ENCODE measurements at regions not wholly inside any gene's neighbourhood (a gene's known extent, or its start where the extent isn't known, plus 50 kb on each side); places are given as distances from the start of the nearest gene placed in this dataset.
"Not testable (repeated sequence)": the region's sequence is repeated elsewhere in the genome, so short reads cannot be mapped to it uniquely, and the experiment has no call there.

DNA sequence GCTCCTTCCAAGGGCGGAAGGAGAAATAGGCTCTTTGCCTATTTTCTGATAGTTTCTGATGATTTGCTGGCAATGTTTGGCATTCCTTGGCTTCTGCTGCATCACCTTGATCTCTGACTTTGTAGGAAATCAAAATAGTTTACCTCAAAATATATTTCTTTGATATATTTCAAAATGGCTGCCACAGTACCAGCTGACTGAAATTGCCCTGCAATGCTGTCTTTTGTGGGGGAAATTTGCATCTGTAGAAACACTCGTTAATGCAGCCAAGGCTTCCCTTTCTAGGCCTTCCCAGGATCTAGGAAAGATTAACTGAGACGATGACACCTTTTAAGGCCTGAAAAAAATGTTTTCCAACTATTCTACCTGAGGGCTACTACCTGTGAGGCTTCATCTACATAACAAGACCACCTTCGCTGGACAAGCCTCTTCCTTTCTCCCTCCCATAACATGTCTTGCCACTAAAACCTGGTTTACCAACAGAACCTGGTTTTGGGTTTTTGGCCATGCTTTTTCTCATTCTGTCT is 212.8 kb upstream of the SSTR1 start:
- TF ChIP-seq TAF1 (IDR thresholded peaks at IDR 0.05; ENCODE audit: borderline replicate concordance, low read depth, low read length) = no peak
- no peak for TF ChIP-seq POLR2AphosphoS5 (IDR thresholded peaks at IDR 0.05; ENCODE audit: low read depth, low read length)
- TF ChIP-seq POLR2A (IDR thresholded peaks at IDR 0.05; ENCODE audit: low read depth, low read length) = no peak

DNA sequence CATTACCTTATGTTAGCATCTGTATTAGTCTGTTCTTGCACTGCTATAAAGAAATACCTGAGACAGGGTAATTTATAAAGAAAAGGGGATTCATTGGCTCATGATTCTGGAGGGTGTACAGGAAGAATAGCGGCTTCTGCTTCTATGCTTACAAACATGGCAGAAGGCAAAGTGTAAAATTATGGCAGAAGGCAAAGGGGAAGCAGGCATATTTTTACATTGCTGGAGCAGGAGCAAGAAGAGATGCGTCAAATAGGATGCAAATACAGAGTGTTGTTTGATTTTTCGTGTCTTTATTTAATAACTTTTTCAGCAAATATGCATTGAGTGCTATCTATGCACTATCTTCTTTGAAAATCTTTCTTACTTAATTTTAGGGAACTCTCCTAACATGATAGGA is 210.7 kb upstream of the SSTR1 start:
- FAIRE-seq (no peak), DNase-seq (ENCODE audit: insufficient read length) (no peak)
- TF ChIP-seq POLR2A (IDR thresholded peaks at IDR 0.05; ENCODE audit: low read depth, low read length) (no peak), TAF1 (IDR thresholded peaks at IDR 0.05; ENCODE audit: borderline replicate concordance, low read depth, low read length) (no peak), POLR2AphosphoS5 (IDR thresholded peaks at IDR 0.05; ENCODE audit: low read depth, low read length) (no peak)

More for the DNA sequence above, 212.8 kb upstream of the SSTR1 start:
- FAIRE-seq (no peak), DNase-seq (ENCODE audit: insufficient read length) (no peak)

DNA sequence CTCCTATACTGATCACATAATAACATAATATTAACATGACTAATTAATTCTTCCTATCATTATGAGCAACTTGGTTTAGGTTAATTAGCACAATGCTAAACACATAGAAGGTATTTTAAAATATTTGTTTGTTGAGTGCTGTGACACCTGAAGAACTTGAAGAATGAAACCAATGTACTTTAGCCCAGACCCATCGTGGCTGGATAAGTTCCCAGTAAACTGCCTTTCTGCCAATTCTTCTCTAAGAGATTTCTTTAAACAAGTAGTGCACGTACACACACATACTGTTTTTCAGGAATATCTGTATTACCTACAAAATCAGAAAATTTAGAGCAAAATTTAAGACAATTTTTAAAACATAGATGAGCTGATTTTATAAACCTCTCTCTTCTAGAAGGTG is 207.4 kb upstream of the SSTR1 start:
- TF ChIP-seq POLR2AphosphoS5 (IDR thresholded peaks at IDR 0.05; ENCODE audit: low read depth, low read length) = no peak
- no peak for TF ChIP-seq POLR2A (IDR thresholded peaks at IDR 0.05; ENCODE audit: low read depth, low read length)
- no peak for TF ChIP-seq TAF1 (IDR thresholded peaks at IDR 0.05; ENCODE audit: borderline replicate concordance, low read depth, low read length)
- FAIRE-seq (no peak), DNase-seq (ENCODE audit: insufficient read length) (no peak)

DNA sequence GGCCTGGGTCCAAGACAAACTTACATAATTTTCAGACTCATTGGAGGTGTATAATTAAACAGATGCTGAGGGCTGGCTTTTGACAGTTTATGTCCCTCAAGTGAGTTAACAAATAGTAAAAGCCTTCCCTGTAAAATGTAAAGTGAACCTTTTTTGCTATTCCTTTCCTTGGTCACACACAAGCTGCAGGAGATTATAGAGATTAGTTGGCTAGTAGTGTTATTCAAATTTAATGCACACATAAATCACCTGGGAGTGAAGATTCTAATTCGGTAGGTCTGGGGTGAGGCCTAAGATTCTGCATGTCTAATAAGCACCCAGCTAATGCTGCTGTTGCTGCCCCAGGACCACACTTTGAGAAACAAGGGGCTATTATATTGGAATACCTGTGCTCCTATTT is 206.2 kb upstream of the SSTR1 start:
- FAIRE-seq (no peak), DNase-seq (ENCODE audit: insufficient read length) (no peak)
- TF ChIP-seq POLR2A (IDR thresholded peaks at IDR 0.05; ENCODE audit: low read depth, low read length) = no peak
- no peak for TF ChIP-seq TAF1 (IDR thresholded peaks at IDR 0.05; ENCODE audit: borderline replicate concordance, low read depth, low read length)
- TF ChIP-seq POLR2AphosphoS5 (IDR thresholded peaks at IDR 0.05; ENCODE audit: low read depth, low read length) = no peak

DNA sequence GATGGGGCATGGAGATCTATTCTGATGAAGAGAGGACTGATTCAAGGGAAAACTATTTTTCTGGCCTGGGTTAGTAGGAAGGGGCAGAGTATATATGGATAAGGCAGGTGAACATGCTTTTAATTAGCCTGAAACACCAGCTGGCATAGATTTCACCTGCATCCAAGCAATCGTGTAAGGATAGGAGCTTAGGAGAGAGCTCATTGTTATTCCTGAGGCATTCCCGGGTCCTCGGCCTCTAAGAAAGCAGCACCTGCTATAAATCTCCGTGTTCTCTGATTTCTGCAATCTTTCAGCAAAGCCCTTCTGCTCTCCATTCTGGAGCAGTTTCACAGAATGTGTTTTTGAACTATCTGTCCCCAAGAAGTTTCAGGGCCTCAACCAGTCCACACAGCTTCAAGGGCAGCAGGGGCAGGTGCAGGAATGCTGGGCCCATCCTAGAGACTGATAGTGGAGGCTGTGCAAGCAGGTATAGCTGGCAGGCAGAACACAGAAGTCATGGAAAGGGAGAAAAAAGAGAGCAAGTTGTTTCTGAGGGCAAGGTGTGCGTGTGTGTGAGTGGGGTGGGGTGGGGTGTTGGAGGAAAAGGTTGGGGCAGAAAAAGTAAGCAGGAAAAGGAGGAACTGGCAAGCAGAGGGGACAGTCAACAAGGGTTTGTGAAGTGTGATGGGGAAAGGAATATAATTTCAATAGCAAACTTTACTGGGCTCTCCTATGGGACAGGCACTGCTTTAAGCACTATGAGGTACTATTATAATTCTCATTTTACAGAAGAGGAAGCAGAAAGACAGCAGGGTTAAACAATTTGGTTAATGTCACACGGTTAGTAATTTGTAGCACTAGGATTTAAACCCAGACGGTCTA is 203.7 kb upstream of the SSTR1 start:
- TF ChIP-seq POLR2AphosphoS5 (IDR thresholded peaks at IDR 0.05; ENCODE audit: low read depth, low read length) (no peak), POLR2A (IDR thresholded peaks at IDR 0.05; ENCODE audit: low read depth, low read length) (no peak), TAF1 (IDR thresholded peaks at IDR 0.05; ENCODE audit: borderline replicate concordance, low read depth, low read length) (no peak)
- DNase-seq (ENCODE audit: insufficient read length) (no peak), FAIRE-seq (no peak)

DNA sequence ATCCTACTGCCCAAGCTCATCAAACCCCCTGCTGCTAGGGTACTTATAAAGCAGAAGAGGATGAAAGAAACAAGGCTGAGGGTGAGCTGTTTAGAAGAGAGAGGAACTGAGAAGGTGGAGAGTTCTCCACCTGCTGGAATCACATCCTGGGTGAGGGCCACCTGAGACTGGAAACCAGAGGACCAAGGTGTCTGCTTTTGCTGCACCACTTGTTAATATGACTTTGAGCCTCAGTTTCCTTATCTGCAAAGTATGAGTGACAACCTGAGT is 203.2 kb upstream of the SSTR1 start:
- TF ChIP-seq TAF1 (IDR thresholded peaks at IDR 0.05; ENCODE audit: borderline replicate concordance, low read depth, low read length) = no peak
- no peak for TF ChIP-seq POLR2AphosphoS5 (IDR thresholded peaks at IDR 0.05; ENCODE audit: low read depth, low read length)
- no peak for TF ChIP-seq POLR2A (IDR thresholded peaks at IDR 0.05; ENCODE audit: low read depth, low read length)
- no peak for DNase-seq (ENCODE audit: insufficient read length)
- FAIRE-seq = no peak

DNA sequence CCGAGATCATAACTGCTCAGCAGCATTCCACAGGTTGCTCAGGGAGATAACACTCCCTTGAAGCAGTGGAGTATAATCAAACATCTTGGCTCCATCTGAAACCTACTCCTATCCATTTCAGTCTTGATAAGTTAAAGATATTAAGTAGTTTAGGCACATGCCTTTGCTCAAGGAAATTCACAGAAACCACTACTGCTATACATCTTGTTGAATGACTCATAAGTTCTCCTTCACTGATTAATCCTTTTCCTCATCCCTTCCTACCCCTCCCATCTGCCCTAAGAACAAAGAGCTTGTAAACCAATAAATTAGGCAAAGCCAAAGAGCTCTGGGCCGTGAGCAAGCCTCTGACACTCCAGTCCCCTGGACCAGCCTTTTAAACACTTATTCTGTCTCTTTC is 196.5 kb upstream of the SSTR1 start:
- not testable (repeated sequence) for DNase-seq (ENCODE audit: insufficient read length); FAIRE-seq

DNA sequence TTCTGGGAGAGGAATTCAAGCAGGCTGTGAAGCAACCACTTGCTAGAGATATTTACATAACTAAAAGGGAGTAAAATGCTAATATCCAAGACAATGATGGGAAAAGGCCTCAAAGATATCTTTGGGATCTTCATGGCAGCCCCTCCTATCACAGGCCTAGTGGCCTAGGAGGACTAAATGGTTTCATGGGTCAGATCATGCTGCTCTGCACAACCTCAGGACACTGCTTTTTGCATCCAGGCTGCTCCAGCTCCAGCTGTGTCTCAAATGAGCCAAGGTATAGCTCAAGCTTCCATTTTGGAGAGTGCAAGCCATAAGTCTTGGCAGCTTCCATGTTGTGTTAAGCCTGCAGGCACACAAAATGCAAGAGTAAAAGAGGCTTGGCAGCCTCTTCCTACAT is 195.6 kb upstream of the SSTR1 start:
- no peak for FAIRE-seq
- DNase-seq (ENCODE audit: insufficient read length) = no peak
- no peak for TF ChIP-seq POLR2AphosphoS5 (IDR thresholded peaks at IDR 0.05; ENCODE audit: low read depth, low read length)

DNA sequence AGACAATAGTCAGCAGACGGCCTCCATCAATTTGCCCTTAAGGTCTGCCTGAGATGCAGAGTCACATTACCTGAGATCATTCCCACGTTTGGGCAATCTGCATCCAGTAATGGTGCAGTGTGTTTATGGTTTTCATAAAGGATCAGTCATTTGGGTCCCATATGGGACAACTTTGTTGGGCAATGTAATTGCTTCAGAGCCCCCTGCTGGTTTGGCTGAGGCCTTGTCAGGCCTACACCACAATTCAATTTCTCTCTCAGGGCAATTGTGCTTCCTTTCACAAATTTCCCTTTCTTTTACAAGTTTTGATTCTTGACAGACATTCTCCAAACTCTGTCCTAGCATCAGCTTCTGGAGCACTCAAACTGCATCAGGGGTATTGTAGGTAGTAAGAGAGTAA is 191.2 kb upstream of the SSTR1 start:
- TF ChIP-seq POLR2A (IDR thresholded peaks at IDR 0.05; ENCODE audit: low read depth, low read length) (no peak), POLR2AphosphoS5 (IDR thresholded peaks at IDR 0.05; ENCODE audit: low read depth, low read length) (no peak), TAF1 (IDR thresholded peaks at IDR 0.05; ENCODE audit: borderline replicate concordance, low read depth, low read length) (no peak)
- no peak for DNase-seq (ENCODE audit: insufficient read length)
- FAIRE-seq = no peak

DNA sequence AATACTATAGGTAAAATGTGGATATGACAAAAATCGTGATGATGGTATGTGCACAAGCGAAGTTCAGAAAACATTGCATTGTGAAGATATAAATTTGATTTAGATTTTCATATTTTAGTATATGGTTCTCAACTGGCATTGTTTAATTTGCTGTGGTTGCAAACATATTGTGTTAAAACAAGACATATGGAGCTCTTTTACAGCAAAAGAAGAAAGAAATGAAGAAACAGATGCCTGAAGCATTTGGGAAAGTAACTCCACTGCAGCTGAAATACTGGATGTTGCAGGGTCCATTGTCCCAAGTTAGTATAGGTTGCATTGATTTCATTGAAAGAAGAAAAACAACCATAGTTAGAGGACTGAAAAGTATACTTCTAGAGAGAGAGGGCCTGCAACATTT is 185.8 kb upstream of the SSTR1 start:
- FAIRE-seq (no peak), DNase-seq (ENCODE audit: insufficient read length) (no peak)
- TF ChIP-seq POLR2AphosphoS5 (IDR thresholded peaks at IDR 0.05; ENCODE audit: low read depth, low read length) = no peak
- no peak for TF ChIP-seq TAF1 (IDR thresholded peaks at IDR 0.05; ENCODE audit: borderline replicate concordance, low read depth, low read length)
- no peak for TF ChIP-seq POLR2A (IDR thresholded peaks at IDR 0.05; ENCODE audit: low read depth, low read length)

DNA sequence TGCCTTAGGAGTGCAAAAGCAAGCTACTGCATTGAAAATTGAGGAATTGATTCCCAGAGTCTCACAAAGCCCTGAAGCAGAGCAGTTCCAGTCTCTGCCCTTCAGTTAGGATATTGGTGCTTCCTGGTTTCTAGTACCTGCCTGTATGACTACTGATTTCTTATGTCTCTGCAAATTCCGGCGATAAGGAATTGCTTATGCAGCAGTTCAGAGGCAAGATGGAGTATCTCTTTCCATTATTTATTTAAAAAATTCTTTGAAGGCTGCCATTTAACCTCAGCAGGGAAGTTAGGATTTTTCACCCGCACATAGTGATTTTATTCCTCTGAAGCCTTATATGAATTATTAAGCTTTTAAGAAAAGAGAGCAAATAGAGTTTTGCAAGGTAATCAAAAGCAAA is 184.9 kb upstream of the SSTR1 start:
- TF ChIP-seq TAF1 (IDR thresholded peaks at IDR 0.05; ENCODE audit: borderline replicate concordance, low read depth, low read length) (no peak), POLR2AphosphoS5 (IDR thresholded peaks at IDR 0.05; ENCODE audit: low read depth, low read length) (no peak), POLR2A (IDR thresholded peaks at IDR 0.05; ENCODE audit: low read depth, low read length) (no peak)
- no peak for DNase-seq (ENCODE audit: insufficient read length)
- FAIRE-seq = no peak

DNA sequence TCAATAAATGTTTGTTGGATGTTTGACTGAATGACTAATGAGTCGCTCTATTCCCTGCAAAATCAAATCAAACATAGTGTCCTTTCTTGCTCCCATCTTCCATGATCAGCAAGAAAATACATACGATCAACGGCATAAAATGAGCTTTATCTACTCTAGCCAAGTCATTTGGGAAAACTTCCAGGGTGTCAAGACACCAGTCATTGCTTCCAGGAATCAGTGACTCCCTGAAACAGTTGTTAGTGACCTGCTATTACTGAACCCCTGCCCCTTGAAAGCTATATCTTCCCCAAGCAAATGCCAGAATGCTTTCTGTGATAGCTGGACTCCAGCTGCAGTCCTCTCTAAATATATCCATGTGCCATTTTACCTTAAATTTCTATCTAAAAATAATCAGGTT is 169.5 kb upstream of the SSTR1 start:
- FAIRE-seq (no peak), DNase-seq (ENCODE audit: insufficient read length) (no peak)
- TF ChIP-seq POLR2A (IDR thresholded peaks at IDR 0.05; ENCODE audit: low read depth, low read length) (no peak), POLR2AphosphoS5 (IDR thresholded peaks at IDR 0.05; ENCODE audit: low read depth, low read length) (no peak), TAF1 (IDR thresholded peaks at IDR 0.05; ENCODE audit: borderline replicate concordance, low read depth, low read length) (no peak)

DNA sequence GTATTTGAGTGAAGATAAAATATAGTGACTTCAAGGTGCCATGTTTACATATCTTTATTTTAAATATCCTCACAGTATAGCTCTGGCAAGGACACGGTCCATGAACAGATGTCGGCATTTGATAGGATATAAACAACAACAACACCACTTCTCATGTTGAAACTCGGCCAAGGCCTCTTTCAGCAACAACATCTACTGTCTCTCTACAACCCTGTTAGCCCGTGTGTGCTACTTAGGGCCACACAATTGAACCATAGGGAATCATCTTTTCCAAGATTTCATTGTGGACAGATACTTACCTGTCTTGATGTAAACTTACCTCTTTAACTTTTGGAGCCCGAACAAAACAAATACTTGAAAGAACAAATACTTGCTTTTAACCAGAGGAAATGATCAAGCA is 168.7 kb upstream of the SSTR1 start:
- no peak for FAIRE-seq
- DNase-seq (ENCODE audit: insufficient read length) = no peak
- no peak for TF ChIP-seq TAF1 (IDR thresholded peaks at IDR 0.05; ENCODE audit: borderline replicate concordance, low read depth, low read length)
- no peak for TF ChIP-seq POLR2AphosphoS5 (IDR thresholded peaks at IDR 0.05; ENCODE audit: low read depth, low read length)
- no peak for TF ChIP-seq POLR2A (IDR thresholded peaks at IDR 0.05; ENCODE audit: low read depth, low read length)
